ENCODE measurements at regions not wholly inside any gene's neighbourhood (a gene's known extent, or its start where the extent isn't known, plus 50 kb on each side); places are given as distances from the start of the nearest gene placed in this dataset.

DNA sequence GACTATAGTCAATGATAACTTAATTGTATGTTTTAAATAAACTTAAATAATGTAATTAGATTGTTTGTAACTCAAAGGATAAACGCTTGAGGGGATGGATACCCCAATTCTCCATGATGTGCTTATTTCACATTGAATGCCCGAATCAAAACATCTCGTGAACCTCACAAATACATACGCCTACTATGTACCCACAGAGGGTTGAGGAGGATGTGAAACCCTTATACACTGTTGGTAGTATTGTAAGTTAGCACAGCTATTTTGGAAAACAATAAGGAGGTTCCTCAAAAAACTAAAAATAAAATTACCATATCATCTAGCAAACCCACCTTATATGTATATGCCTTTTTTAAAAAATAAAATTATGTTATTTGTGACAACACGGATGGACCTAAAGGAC, 198.6 kb downstream of the MRPL39 start:
- POLR2A ChIA-PET (ENCODE audit: low non-redundant PET): no interaction called here
- no peak for DNase-seq (ENCODE audit: low spot score)
- CTCF ChIA-PET: no interaction called here

DNA sequence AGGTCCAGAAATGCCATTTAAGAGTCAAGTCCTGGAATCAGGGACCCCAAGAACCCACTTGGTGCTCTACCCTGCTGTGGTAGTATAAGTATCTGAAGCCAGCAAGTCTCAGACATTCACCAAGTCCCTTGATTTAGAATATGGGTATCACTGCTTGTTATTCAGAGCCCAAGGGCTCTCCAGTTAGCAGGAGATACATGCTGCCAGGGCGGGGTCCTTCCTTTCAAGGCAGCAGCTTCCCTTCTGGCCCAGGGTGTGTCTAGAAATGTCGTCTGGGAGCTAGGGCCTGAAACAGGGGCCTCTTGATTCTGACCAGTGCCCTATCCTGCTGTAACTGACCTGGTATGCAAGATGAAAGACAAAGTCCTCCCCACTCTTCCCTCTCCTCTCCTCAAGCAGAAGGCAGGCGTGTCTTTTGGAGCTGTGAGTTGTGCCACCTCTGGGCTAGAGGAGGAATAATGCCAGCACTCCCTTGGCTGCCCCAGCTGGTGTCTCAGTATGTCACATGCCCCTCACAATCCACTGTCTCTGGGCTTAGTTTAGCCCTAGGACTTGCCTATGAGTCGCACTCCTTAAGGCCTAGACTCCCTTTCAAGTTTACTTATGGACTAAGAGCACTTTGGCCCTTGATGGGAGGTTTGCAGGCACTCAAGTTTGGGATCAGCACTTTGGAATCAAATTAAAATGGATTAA, 200.2 kb downstream of the MRPL39 start:
- TF ChIP-seq, protein P1, sequence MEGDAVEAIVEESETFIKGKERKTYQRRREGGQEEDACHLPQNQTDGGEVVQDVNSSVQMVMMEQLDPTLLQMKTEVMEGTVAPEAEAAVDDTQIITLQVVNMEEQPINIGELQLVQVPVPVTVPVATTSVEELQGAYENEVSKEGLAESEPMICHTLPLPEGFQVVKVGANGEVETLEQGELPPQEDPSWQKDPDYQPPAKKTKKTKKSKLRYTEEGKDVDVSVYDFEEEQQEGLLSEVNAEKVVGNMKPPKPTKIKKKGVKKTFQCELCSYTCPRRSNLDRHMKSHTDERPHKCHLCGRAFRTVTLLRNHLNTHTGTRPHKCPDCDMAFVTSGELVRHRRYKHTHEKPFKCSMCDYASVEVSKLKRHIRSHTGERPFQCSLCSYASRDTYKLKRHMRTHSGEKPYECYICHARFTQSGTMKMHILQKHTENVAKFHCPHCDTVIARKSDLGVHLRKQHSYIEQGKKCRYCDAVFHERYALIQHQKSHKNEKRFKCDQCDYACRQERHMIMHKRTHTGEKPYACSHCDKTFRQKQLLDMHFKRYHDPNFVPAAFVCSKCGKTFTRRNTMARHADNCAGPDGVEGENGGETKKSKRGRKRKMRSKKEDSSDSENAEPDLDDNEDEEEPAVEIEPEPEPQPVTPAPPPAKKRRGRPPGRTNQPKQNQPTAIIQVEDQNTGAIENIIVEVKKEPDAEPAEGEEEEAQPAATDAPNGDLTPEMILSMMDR (conservative IDR thresholded peaks at IDR 0.05; ENCODE audit: low read depth): no peak
- CTCF ChIA-PET: interaction anchor here (0.8 kb wide), 1 partner anchor 21 kb away, joined by 4 read pairs; no protein-coding TSS in a partner anchor
- POLR2A ChIA-PET (ENCODE audit: low non-redundant PET): no interaction called here
- no peak overlapping the region for H3K27ac ChIP-seq
- no peak for DNase-seq (ENCODE audit: low spot score)

More for the DNA sequence above, 198.6 kb downstream of the MRPL39 start:
- TF ChIP-seq, protein P1 (conservative IDR thresholded peaks at IDR 0.05; ENCODE audit: low read depth): no peak
- no peak overlapping the region for H3K27ac ChIP-seq

DNA sequence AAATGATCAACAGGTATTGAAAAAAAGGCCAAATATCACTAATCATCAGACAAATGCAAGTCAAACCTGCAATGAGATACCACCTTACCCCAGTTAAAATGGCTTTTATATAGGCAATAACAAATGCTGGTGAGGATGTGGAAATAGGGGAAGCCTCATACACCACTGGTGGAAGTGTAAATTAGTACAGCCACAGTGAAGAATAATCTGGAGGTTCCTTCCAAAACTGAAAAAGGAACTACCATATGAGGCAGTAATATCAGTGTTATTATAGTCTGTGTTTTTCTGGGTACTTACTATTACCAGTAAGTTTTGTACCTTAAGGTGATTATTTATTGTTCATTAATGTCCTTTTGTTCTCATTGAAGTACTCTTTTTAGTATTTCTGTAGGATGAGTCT, 201.3 kb downstream of the MRPL39 start:
- TF ChIP-seq, protein P1 (conservative IDR thresholded peaks at IDR 0.05; ENCODE audit: low read depth): no peak

DNA sequence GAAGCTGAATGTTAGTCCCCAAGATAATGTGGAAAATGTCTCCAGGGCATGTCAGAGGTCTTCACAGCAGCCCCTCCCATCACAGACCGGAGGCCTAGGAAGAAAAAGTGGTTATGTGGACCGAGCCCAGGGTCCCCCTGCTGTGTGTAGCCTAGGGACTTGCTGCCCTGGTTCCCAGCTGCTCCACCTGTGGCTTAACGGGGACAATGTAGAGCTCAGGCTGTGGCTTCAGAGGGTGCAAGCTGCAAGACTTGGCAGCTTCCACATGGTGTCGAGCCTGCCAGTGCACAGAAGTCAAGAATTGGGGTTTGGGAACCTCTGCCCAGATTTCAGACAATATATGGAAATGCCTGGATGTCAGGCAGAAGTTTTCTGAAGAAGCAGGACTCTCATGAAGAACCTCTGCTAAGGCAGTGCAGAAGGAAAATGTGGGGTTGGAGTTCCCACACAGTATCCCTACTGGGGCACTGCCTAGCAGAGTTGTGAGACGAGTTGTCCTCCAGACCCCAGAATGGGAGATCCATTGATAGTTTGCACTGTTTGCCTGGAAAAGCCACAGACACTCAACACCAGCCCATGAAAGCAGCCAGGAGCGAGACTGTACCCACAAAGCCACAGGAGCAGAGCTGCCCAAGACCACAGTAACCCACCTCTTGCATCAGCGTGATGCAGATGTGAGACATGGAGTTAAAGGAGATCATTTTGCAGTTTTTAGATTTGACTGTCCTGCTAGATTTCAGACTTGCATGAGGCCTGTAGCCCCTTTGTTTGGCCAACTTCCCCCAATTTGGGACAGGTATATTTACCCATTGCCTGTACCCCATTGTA, 204.9 kb downstream of the MRPL39 start:
- ChIA-PET CTCF (no interaction called here), POLR2A (ENCODE audit: low non-redundant PET) (no interaction called here)
- DNase-seq (ENCODE audit: low spot score): no peak
- TF ChIP-seq, protein P1 (conservative IDR thresholded peaks at IDR 0.05; ENCODE audit: low read depth): no peak
- no peak overlapping the region for H3K27ac ChIP-seq

More for the DNA sequence above, 201.3 kb downstream of the MRPL39 start:
- no peak overlapping the region for H3K27ac ChIP-seq
- POLR2A ChIA-PET (ENCODE audit: low non-redundant PET): no interaction called here
- CTCF ChIA-PET: no interaction called here
- no peak for DNase-seq (ENCODE audit: low spot score)

DNA sequence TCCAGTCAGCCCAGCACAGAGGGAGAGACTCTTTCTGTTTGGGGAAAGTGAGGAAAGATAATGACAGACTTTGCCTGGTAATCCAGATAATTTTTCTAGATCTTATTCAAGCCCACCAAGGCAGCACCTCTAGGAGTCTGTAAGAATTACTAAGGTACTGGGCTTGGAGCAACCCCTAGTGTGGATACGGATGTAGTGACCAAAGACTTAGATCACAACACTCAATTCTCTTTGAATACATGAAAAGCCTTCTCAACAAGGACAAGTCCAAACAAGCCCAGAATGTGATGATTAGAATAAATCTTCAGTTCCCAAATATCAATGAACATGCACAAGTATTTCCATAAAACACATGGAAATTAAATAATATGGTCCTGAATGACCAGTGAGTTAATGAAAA, 206.9 kb downstream of the MRPL39 start:
- no peak for DNase-seq (ENCODE audit: low spot score)
- ChIA-PET POLR2A (ENCODE audit: low non-redundant PET) (no interaction called here), CTCF (interaction anchor here (0.6 kb wide), 1 partner anchor 111 kb away, joined by 3 read pairs; no protein-coding TSS in a partner anchor)
- H3K27ac ChIP-seq: no peak overlapping the region
- TF ChIP-seq, protein P1 (conservative IDR thresholded peaks at IDR 0.05; ENCODE audit: low read depth): no peak

DNA sequence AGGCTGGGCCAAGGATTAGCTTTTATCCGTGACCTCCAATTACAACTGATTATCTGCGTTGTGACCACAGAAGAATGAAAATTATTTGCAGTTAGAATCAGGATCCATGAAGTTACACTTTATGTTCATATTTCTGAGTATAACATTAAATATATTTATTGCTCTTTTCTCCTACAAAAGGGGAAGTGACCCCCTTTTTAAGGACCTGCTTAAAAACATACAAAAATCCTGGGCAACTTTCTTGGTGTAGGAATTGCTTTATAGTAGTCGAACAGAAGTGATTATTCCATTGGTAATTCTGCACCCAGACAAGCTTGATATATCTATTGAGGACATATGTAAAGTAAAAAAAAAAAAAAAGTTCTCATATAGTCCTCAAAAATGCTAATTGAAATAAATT, 208.7 kb downstream of the MRPL39 start:
- H3K27ac ChIP-seq: no peak overlapping the region
- ChIA-PET CTCF (interaction anchor here (0.7 kb wide), 1 partner anchor 173 kb away, joined by 3 read pairs; no protein-coding TSS in a partner anchor), POLR2A (ENCODE audit: low non-redundant PET) (no interaction called here)
- no peak for DNase-seq (ENCODE audit: low spot score)
- TF ChIP-seq, protein P1 (conservative IDR thresholded peaks at IDR 0.05; ENCODE audit: low read depth): no peak

Data from RWPE1 (cell line).